ENCODE measurements at regions not wholly inside any gene's neighbourhood (a gene's known extent, or its start where the extent isn't known, plus 50 kb on each side); places are given as distances from the start of the nearest gene placed in this dataset.

DNA sequence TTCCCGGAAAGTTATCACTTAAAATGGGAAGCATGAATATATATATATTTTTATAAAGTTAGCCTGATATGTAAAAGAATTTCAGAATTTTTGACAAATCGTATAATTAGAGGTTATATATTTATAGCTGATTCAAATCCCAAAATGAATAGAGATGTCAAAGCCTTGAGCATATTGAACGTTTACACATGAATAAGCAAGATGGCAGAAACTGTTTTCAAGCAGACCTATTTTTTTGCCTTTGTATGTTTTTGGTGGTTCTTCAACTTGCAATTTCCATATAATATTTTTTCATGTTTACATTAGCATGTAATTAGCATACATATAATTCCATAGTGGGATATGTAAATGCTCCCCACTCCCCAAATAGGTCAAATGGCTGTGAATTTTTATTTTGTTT lies 189.9 kb downstream of the PRL start:
- TF ChIP-seq POLR2AphosphoS5 (IDR thresholded peaks at IDR 0.05; ENCODE audit: borderline replicate concordance, low read depth, low read length) = no peak
- no peak for TF ChIP-seq FOXP2 (optimal IDR thresholded peaks at IDR 0.05; ENCODE audit: control extremely low read depth, extremely low read length, insufficient read depth)
- no peak for TF ChIP-seq EZH2 (IDR thresholded peaks at IDR 0.05)
